Heart left ventricle (tissue), 13 donors: ENCODE measurements at regions not wholly inside any gene's neighbourhood (a gene's known extent, or its start where the extent isn't known, plus 50 kb on each side); places are given as distances from the start of the nearest gene placed in this dataset.

Source experiments
- CTCF ChIP-seq, 12 donors: fragments of 200-600 bp; sonication (generic) in 4 of 12; IDR thresholded peaks; one replicate each; pipeline versions ENCODE4 v1.5.0 to v1.8.0; 2018 to 2022; ENCODE audit warnings: antibody characterized with exemption in 12 of 12, mild to moderate bottlenecking in 5 of 12
- POLR2A ChIP-seq, 2 donors: fragments of 450-650 bp; IDR thresholded peaks; one replicate each; pipeline ENCODE4 v1.6.1; 2017; ENCODE audit warnings: antibody characterized with exemption in 2 of 2, mild to moderate bottlenecking in 2 of 2, moderate library complexity in 2 of 2
- donor health status: ischemic (EF 13 %, LVEDD 7.1; RV severe dilation, severe dysfunction).
- donor health status: DM: no; HTN: yes; CAD: no.
- donor health status: DM: no; HTN: no; CAD: no.
- donor health status: ischemic (EF 25% LVEDD 6.9; RV normal size, moderate dysfunction).
- donor health status: ischemic (EF 25% LVEDD 5.7; RV mildly dilated, moderate dysfunction).
- donor health status: ischemic (EF 35%, LVEDD 5.7; RV mildly dilated, moderate dysfunction).
- donor health status: nonischemic (EF 11% LVEDD 7.7; RV severe dilation, severe dysfunction).
- donor health status: DM: yes; HTN: yes; CAD: no.
- donor health status: PGD.
- donor health status: ischemic (EF 29% LVEDD 5.4; RV normal size, mild dysfunction).
- donor health status: nonischemic (EF 23%, LVEDD 6.1; RV moderate dilation, normal function).

GRCh38 chr6:40871424-40871823, 167.6 kb downstream of the UNC5CL start:
- TF ChIP-seq CTCF (IDR thresholded peaks at IDR 0.05) (no peak), POLR2A (IDR thresholded peaks at IDR 0.05) (no peak)
